ENCODE measurements at regions not wholly inside any gene's neighbourhood (a gene's known extent, or its start where the extent isn't known, plus 50 kb on each side); places are given as distances from the start of the nearest gene placed in this dataset.

GRCh38 chr1:80529546-80529945 lies 1271.2 kb upstream of the ADGRL2 start:
- TF ChIP-seq CTCF (IDR thresholded peaks at IDR 0.05): no peak
- no peak for TF ChIP-seq POLR2A (IDR thresholded peaks at IDR 0.05)
